Ramos (cell line): ENCODE measurements at regions not wholly inside any gene's neighbourhood (a gene's known extent, or its start where the extent isn't known, plus 50 kb on each side); places are given as distances from the start of the nearest gene placed in this dataset.

Source experiments
- in situ Hi-C: fragments of 300-500 bp; cut with MboI; formaldehyde crosslinking; loops from one replicate; pipeline ENCODE4 v1.14.3; 2022; ENCODE audit warnings: low sequenced_read_pairs; ENCODE audit not compliant: unreplicated experiment

GRCh38 chr10:100612601-100613595 is 77.2 kb downstream of the HIF1AN start:
- in situ Hi-C loops = no loop called here

- in situ Hi-C loops = no loop called here
Measured at GRCh38 chr10:100613846-100614245, 78.1 kb downstream of the HIF1AN start.

GRCh38 chr10:100614429-100615095 is 78.8 kb downstream of the HIF1AN start:
- in situ Hi-C loops = no loop called here

GRCh38 chr10:100615241-100615640 is 79.5 kb downstream of the HIF1AN start:
- in situ Hi-C loops = no loop called here

GRCh38 chr10:100615908-100616307 is 80.2 kb downstream of the HIF1AN start:
- in situ Hi-C loops = no loop called here

- in situ Hi-C loops = no loop called here
Measured at GRCh38 chr10:100618091-100618615, 82.4 kb downstream of the HIF1AN start.

- in situ Hi-C loops = no loop called here
Measured at GRCh38 chr10:100618632-100619255, 83.0 kb downstream of the HIF1AN start.

- in situ Hi-C loops = no loop called here
Measured at GRCh38 chr10:100620087-100620835, 84.5 kb downstream of the HIF1AN start.

- in situ Hi-C loops = no loop called here
Measured at GRCh38 chr10:100621360-100622205, 85.8 kb downstream of the HIF1AN start.

GRCh38 chr10:100622946-100623345 is 87.2 kb downstream of the HIF1AN start:
- in situ Hi-C loops = no loop called here

GRCh38 chr10:100623521-100624230 is 87.9 kb downstream of the HIF1AN start:
- in situ Hi-C loops = no loop called here

- in situ Hi-C loops = no loop called here
Measured at GRCh38 chr10:100624298-100624697, 88.6 kb downstream of the HIF1AN start.

GRCh38 chr10:100625816-100626215 is 90.1 kb downstream of the HIF1AN start:
- in situ Hi-C loops = no loop called here

- in situ Hi-C loops = no loop called here
Measured at GRCh38 chr10:100628061-100628460, 92.3 kb downstream of the HIF1AN start.

GRCh38 chr10:100631192-100631591 is 95.4 kb downstream of the HIF1AN start:
- in situ Hi-C loops = no loop called here

GRCh38 chr10:100632027-100632426 is 96.3 kb downstream of the HIF1AN start:
- in situ Hi-C loops = no loop called here

GRCh38 chr10:100634034-100634433 is 98.3 kb downstream of the HIF1AN start:
- in situ Hi-C loops = no loop called here

- in situ Hi-C loops = no loop called here
Measured at GRCh38 chr10:100636848-100637553, 101.3 kb downstream of the HIF1AN start.
